ENCODE measurements at regions not wholly inside any gene's neighbourhood (a gene's known extent, or its start where the extent isn't known, plus 50 kb on each side); places are given as distances from the start of the nearest gene placed in this dataset.

GRCh38 chr6:102885165-102885564 is 1491.7 kb downstream of the GRIK2 start:
- TF ChIP-seq TAF1 (IDR thresholded peaks at IDR 0.05; ENCODE audit: low read depth, low read length) (no peak), CTCF (IDR thresholded peaks at IDR 0.05; ENCODE audit: control extremely low read depth in 1 of 3, insufficient read depth in 1 of 3, low read depth in 1 of 3, low read length in 3 of 3) (no peak), CBX8 (IDR thresholded peaks at IDR 0.05; ENCODE audit: borderline replicate concordance, low read depth, low read length) (no peak), SP2 (IDR thresholded peaks at IDR 0.05; ENCODE audit: low read length) (no peak), NRF1 (IDR thresholded peaks at IDR 0.05; ENCODE audit: low read depth, low read length) (no peak)

All from H1 (cell line).